ENCODE measurements at regions not wholly inside any gene's neighbourhood (a gene's known extent, or its start where the extent isn't known, plus 50 kb on each side); places are given as distances from the start of the nearest gene placed in this dataset.

DNA sequence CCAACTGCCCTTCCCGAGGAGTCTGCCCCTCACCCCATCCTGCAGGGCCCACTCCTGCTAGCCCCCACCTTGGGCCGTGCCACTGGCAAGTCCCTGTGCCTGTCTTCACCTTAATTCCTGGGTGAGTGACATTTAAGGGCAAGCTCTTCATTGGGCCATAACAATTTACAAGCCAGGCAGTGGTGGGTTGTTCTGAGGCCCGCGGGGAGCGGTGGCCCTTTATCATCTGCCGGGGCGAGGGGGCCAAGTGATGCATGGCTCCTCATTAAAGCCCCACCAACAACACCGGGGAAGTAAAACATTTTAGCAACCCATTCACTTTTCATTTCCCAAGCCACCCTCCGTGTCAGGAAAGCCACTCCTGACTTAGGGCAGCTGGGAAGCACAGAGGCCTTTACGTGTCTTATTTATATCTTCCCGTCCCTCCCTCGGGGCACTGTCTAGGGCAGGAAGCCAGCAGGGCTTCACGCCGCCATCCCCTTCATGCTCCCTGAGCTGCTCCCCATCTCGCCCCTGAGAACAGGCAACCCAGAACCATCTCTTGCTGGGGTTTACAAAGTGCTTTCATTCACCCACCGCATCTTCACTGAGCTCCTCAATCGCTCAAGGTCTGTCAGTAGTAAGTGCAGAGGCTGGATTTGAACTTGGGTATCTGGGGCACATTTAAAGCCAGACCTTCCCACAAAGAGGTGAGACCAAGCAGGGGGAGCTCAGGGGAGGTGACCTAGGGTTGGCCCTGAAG, 55.5 kb upstream of the CCDC167 start:
- no peak for DNase-seq

DNA sequence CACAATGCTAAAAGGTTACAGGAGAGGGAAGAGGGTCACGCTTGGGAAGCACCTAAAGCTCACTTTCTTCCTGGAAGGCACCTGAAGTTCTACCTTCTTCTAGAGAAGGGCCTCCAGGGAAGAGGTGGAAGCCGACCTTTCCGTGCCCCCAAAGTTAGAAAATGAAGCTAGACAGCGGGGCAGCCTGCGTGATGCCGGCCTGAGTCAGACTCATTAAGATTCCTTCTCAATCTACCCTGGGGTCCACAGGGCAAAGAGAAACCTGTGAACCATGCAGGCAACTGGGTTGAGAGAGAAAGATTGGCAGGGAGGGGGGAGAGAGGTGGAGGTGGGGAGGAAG, 54.8 kb upstream of the CCDC167 start:
- no peak for DNase-seq

GRCh38 chr6:37552267-37552666, 52.6 kb upstream of the CCDC167 start:
- no peak for DNase-seq

- no peak for DNase-seq
These were observed 52.2 kb upstream of the CCDC167 start for GRCh38 chr6:37551867-37552266.

DNA sequence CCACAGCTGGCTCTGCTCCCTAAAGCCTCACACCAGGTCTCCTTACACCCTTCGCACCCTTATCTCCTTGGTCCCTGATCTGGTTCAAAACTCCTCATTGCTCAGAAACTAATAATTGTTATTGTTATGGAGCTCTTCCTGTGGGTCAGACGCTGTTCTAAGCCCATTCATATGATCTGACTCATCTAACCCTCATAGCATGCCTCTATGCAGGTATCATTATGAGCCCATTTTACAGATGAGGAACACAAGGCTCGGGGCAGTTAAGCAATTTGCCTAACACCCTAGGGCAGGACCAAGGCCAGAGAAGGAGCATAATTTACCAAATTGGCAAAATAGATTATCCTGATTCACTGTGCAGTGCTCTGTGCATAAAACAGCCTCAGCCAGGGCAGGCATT, 51.8 kb upstream of the CCDC167 start:
- no peak for DNase-seq

GRCh38 chr6:37551002-37551401, 51.3 kb upstream of the CCDC167 start:
- no peak for DNase-seq

DNA sequence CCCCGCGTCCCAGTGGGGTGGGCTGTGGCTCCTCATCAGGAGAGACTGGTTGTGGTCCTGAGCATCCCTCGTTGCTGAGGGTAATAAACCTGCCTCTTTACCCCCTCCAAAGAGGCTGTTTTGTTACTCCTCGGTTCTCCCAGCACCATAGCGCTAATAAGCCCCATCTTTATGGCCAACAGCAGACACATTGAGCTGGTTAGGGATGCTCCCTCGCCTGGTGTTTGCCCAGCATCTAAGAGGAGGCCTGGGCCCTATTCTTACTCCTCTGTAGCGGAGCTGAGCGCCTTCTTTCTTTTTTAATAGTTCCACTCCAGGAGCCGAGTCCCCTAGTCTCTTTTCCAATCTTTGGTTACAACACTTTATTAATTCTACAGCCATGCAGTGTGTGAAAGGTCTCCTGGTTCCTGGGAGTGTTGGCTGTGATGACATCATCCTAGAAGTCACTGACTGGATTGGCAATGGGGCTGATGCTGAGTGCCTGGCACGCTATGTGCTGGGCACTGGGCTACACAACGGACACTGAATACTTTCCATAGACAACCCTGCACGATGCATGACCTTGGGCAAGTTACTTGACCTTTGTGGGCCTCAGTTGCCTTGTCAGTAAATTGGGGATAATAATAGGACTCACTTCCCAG, 50.6 kb upstream of the CCDC167 start:
- DNase-seq: no peak

DNA sequence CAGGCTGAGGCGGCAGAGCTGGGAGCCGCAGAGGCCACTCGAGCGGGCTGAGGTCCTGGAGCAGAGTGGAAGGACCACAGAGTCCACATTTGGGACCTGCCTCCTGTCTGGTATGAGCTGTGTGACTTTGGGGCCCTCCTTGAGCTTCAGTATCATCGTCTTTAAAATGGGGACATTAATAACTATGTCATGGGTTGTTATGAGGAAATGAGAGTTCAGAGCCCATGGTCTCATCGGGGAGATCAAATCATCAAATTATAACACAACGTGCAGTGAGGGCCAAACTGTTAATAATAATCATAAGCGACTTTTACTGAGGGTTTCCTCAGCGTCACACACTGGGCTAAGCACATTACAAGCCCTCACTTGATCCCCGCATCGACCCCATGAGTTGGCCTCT, 49.9 kb upstream of the CCDC167 start:
- DNase-seq: no peak
